Stimulated activated effector memory CD8-positive, alpha-beta T cell treated with anti-CD3 and anti-CD28 coated beads, Interleukin-12 subunit alpha, Interleukin-12 subunit beta, amount 100 ng/mL, for 72 hours (primary cell): ENCODE measurements at regions not wholly inside any gene's neighbourhood (a gene's known extent, or its start where the extent isn't known, plus 50 kb on each side); places are given as distances from the start of the nearest gene placed in this dataset.

Source experiments
- ATAC-seq: fragments of 150-1000 bp; cut with Tn5 transposase; 2 replicates; pipeline ENCODE4 v1.10.0; 2021
- DNase-seq, 2 donors: peaks; one replicate each; pipeline ENCODE4 v3.0.0; 2021 to 2022; ENCODE audit warnings: low spot score in 2 of 2
- H3K27ac Mint-ChIP-seq: one replicate; pipeline ENCODE4 v1.8.0; 2022; ENCODE audit warnings: mild to moderate bottlenecking, mixed read lengths
- H3K36me3 Mint-ChIP-seq: one replicate; pipeline ENCODE4 v1.8.0; 2022; ENCODE audit warnings: mild to moderate bottlenecking, mixed read lengths
- H3K4me1 Mint-ChIP-seq: one replicate; pipeline ENCODE4 v1.8.0; 2022; ENCODE audit warnings: mixed read lengths
- H3K4me3 Mint-ChIP-seq: one replicate; pipeline ENCODE4 v1.8.0; 2022; ENCODE audit warnings: mild to moderate bottlenecking, mixed read lengths
- H3K9me3 Mint-ChIP-seq: one replicate; pipeline ENCODE4 v1.8.0; 2022; ENCODE audit warnings: mixed read lengths

DNA sequence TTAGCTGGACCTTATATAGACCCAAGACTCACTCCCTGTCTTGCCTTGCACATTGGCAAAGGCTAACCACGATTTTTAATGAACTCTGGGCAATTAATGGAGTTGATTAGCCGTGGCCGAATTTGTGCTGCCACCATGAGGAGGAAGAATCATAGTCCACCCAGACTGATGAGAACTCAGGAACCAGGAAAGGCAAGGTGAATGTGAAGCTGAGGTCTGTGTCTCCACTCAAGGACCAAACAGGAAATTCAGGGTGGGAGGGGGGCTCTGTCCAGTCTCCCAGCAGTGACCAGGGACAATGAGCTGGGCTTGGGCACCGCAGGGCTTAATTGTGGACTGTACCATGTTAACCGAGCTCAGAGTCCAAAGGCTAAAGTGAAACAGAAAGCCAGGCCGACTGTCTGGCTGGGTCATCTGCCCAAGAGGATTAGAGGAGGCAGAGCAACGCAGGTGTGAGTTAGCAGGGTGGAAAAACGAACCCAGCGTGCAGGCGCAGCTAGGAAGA is 127.0 kb upstream of the JCAD start:
- Mint-ChIP-seq H3K9me3 (no peaks in the 10 kb centered on the region), H3K4me1 (no peaks in the 10 kb centered on the region), H3K4me3 (no peak overlapping the region), H3K36me3 (no peaks in the 10 kb centered on the region), H3K27ac (no peak overlapping the region)
- DNase-seq (no peak), ATAC-seq (no peak)

DNA sequence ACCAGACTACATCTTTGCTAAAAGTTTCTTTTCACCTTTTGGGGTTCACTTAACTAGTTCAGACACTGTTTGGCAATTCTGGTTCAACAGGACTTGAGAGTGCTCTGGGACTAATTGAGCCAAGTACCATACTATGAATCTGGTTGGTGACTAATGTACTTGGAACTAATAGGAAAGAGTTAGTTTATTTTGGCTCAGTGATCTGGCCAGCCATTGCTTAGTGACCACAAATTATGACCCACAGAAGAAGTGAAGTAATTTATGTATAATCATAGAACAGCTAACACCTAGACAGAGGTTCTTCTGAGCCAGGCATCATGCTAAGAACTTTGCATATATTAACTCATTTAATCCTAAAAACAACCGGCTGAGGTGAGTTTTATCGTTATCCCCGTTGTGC is 126.5 kb upstream of the JCAD start:
- no peaks in the 10 kb centered on the region for H3K36me3 Mint-ChIP-seq
- DNase-seq: no peak
- ATAC-seq: no peak
- H3K9me3 Mint-ChIP-seq: no peaks in the 10 kb centered on the region
- H3K4me1 Mint-ChIP-seq: no peaks in the 10 kb centered on the region
- no peak overlapping the region for H3K27ac Mint-ChIP-seq
- H3K4me3 Mint-ChIP-seq: no peak overlapping the region

DNA sequence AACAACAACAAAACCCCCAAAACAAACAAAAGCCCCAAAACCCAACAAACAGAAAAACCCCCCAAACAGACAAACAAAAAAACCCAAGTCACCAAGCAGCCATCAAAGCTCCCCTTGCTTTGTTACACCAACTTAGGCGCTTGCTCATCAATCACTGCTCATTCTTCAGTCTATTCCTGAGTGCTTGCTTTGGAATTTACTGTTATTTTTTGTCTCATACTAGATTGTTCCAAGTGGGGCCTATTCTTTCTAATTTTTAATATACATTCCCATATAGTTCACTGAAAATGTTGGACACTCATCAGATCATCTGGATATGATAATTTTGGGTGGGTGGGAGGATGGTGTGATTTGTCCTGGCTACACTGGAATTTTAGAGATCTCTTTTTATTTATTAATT is 126.0 kb upstream of the JCAD start:
- ATAC-seq (no peak), DNase-seq (no peak)
- H3K4me1 Mint-ChIP-seq: no peaks in the 10 kb centered on the region
- no peaks in the 10 kb centered on the region for H3K9me3 Mint-ChIP-seq
- no peaks in the 10 kb centered on the region for H3K36me3 Mint-ChIP-seq
- no peak overlapping the region for H3K27ac Mint-ChIP-seq
- H3K4me3 Mint-ChIP-seq: no peak overlapping the region

DNA sequence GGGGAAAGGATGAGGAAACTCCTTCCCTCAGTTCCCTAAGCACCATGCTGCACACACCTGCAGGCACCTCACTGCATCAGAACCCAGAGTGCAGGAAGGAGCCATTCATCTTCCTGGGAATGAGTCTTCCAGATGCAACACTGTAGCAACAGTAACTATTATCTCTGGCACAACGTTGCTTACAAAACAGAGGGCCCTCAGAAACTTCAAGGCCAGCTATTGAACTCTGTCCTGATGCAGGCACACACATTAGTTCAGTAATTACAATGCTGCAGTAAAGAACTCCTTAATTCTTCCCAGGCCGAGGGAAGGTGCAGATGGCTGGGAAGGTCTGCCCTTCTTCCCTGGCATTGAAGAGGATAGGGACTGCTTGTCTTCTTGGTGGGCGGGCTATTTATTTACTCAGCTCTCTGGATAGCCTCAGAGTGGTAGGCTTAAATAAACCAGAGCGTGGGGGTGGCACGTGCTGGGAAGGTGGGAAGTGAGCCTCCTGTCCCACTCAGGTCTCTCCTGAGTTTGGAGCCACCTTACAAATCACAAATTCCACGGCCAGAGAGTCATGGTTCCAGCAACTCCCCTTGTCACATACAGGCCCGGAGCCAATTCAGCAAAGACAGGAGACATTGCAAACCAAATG is 125.1 kb upstream of the JCAD start:
- Mint-ChIP-seq H3K36me3 (no peaks in the 10 kb centered on the region), H3K27ac (no peak overlapping the region), H3K4me1 (no peaks in the 10 kb centered on the region), H3K4me3 (no peak overlapping the region), H3K9me3 (no peaks in the 10 kb centered on the region)
- ATAC-seq: no peak
- no peak for DNase-seq

DNA sequence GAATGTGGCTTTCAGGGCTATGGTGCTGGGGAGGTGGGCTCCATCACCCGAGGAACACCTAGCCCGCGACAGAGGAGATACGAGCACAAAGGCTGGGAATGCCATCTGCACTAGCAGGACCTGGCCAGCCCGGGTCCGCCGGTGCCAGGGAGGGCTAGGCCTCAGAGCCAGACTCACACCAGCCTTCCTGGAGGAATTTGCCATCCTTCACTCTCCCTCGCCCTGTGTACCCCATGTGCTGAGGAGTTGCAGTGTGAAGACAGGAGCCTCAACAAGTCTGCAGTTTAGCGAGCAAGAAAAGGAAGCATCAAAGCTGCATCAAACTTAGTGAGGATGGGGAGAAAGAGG is 123.6 kb upstream of the JCAD start:
- H3K4me3 Mint-ChIP-seq: no peak overlapping the region
- no peak overlapping the region for H3K27ac Mint-ChIP-seq
- DNase-seq: no peak
- H3K4me1 Mint-ChIP-seq: no peaks in the 10 kb centered on the region
- no peaks in the 10 kb centered on the region for H3K9me3 Mint-ChIP-seq
- H3K36me3 Mint-ChIP-seq: no peaks in the 10 kb centered on the region
- no peak for ATAC-seq

DNA sequence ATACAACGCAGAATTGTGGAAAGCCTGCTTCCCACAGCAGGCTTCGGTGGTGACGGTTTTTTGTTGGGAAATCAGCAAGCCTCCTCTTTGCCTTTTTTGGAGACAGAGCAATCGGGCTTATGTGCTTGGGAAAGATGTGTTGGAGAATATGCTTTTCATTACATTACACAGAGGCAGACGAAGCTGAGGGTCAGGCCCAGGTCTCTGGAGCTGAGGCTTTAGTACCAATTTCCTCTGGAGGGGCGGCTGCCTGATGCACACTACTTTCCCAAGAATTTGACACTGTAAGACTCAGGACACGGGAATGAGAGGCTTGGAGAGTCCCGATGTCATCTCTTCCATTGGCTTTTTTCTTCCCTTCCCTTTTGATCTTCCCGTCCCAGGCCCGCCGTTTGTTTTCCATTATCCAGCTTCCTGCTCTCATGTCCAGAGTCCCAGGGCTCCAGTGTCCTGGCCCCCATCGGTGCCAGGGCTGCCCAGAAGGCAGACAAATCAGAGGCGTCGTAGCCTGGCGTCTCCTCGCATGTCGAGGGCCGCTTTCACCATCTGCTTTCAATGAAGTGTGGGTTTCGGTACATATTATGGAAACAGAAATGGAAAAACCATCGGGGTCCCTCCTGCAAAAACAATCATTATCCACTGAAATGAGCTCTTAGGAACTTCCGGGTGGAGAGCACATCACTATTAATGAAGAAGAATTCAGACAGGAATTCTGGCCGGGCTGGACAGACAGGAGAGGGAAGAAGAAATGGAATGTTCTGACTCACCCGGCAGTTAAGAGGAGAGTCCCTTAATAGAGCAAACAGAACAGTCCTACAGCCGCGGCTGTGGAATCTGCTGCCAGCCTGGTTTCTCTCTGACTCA is 123.0 kb upstream of the JCAD start:
- H3K36me3 Mint-ChIP-seq: no peaks in the 10 kb centered on the region
- ATAC-seq (no peak), DNase-seq (no peak)
- no peak overlapping the region for H3K4me3 Mint-ChIP-seq
- H3K27ac Mint-ChIP-seq: no peak overlapping the region
- no peaks in the 10 kb centered on the region for H3K4me1 Mint-ChIP-seq
- H3K9me3 Mint-ChIP-seq: no peaks in the 10 kb centered on the region

DNA sequence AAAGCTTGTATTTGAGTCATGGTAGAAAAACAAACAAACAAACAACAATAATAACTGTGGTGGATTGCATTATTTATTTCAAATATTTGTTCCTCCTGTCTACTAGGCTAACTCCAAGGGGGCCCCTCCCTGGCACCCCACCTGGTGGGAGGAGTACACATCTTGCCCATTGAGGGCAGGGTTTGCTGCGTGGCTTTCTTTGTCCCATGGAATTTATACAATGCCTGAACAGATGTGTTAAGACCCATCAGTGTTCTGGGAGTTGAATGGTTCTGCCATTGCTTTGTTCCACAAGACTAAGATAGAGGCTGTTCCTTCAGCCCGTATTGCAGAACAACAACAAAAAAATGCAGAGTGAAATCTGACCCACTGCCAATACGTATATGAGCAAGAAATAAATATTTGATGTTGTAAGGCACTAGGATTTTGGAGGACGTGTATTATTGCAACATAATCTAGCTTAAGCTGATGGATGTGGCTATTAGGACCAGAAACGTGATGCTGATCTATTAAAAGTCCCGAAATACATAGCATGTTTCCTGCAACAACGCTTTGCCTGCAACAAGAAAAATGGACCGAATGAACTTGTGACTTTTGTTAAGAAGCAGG is 119.1 kb upstream of the JCAD start:
- ATAC-seq: no peak
- no peaks in the 10 kb centered on the region for H3K36me3 Mint-ChIP-seq
- DNase-seq: no peak
- H3K4me3 Mint-ChIP-seq: no peak overlapping the region
- H3K27ac Mint-ChIP-seq: no peak overlapping the region
- H3K4me1 Mint-ChIP-seq: no peaks in the 10 kb centered on the region
- H3K9me3 Mint-ChIP-seq: no peaks in the 10 kb centered on the region

DNA sequence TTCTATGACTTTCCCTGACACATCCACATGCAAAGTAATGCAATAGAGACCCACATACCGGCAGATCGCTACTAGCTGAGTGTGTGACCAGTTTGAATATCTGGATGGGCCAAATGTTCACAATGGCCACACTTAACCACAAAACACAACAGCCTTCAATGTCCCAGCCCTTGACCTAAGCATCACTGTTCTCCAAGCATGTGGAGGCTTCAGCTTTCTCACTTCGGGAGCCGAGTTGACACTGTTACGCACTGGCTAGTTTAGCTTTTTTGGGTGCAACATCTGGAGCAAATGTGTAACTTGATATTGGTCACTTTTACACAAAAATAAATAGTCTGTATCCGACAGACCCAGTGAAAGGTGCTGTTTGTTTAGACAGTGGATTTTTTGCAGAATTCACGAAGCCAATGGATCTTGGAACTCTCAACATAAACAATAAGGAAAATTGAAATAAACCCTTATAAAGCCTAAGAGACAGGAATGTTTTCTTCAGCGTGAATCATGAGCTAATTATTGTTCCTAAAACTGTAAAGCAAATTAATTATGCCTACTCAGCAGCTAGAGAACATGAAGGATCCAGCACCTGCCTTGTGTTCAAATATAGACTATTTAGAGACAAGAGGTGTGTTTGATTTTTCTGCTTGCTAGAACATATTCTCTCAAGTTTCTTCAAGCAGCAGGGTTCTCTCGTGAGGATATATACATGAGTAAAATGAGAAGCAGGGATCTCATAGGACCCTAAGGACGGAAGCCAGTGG is 117.6 kb upstream of the JCAD start:
- ATAC-seq (no peak), DNase-seq (no peak)
- Mint-ChIP-seq H3K27ac (no peak overlapping the region), H3K4me1 (no peaks in the 10 kb centered on the region), H3K9me3 (no peaks in the 10 kb centered on the region), H3K36me3 (no peaks in the 10 kb centered on the region), H3K4me3 (no peak overlapping the region)

DNA sequence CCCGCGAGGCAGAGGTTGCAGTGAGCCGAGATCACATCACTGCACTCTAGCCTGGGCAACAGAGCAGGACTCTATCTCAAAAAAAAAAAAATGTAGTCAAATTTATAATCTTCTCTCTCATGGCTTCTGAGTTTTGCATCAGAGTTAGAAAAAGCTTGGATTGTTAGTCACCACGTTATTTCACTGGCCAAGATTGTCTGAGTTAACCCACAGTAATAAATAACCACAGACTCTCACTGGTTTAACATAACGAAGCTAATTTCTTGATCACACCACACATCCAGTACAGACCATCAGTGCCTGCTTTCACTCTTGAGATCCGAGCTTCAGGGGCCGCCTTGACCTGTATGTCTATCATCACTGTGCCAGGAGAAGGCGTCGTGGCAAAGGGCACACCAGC is 116.8 kb upstream of the JCAD start:
- Mint-ChIP-seq H3K9me3 (no peaks in the 10 kb centered on the region), H3K4me3 (no peak overlapping the region), H3K36me3 (no peaks in the 10 kb centered on the region), H3K27ac (no peak overlapping the region), H3K4me1 (no peaks in the 10 kb centered on the region)
- no peak for DNase-seq
- no peak for ATAC-seq

DNA sequence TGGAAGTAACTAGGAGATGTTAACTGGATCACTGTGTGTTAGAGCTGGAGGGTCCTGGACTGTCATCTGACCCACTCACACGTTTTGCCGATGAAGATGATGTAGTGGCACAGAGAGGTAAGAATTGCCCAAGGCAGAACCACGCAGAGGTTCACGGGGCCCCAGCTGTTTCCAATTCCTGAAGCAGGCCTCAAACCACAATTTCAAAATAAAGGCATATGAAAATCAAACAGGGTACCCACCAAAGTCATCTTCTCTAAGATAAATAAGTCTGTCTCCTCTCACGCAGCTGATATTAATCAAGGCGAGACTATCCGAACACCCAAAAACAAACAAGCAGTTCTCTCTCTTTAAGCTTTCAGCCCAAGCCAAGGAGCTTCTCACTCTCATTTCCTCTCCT is 113.3 kb upstream of the JCAD start:
- H3K36me3 Mint-ChIP-seq: no peaks in the 10 kb centered on the region
- H3K4me3 Mint-ChIP-seq: no peak overlapping the region
- ATAC-seq (no peak), DNase-seq (no peak)
- H3K4me1 Mint-ChIP-seq: no peaks in the 10 kb centered on the region
- no peak overlapping the region for H3K27ac Mint-ChIP-seq
- H3K9me3 Mint-ChIP-seq: no peaks in the 10 kb centered on the region

DNA sequence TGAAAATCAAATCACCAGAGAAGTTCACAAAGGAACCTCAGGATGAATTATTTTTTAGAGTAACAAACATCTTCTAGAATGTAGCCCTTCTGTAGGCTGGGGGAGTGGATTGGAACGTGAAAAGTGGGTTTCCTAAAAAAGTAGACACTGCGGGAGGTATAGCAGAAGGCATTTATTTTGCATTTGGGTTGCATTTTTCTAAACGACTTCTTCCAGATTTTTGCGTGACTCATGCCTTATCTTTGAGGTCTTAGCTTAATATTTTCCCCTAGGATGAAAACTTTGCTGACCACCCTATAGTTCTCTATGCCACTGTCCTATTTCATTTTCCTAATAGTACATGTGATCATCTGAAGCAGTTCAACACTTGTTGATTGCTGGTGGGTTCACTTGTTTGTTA is 112.7 kb upstream of the JCAD start:
- DNase-seq (no peak), ATAC-seq (no peak)
- Mint-ChIP-seq H3K9me3 (no peaks in the 10 kb centered on the region), H3K4me3 (no peak overlapping the region), H3K27ac (no peak overlapping the region), H3K36me3 (no peaks in the 10 kb centered on the region), H3K4me1 (no peaks in the 10 kb centered on the region)

DNA sequence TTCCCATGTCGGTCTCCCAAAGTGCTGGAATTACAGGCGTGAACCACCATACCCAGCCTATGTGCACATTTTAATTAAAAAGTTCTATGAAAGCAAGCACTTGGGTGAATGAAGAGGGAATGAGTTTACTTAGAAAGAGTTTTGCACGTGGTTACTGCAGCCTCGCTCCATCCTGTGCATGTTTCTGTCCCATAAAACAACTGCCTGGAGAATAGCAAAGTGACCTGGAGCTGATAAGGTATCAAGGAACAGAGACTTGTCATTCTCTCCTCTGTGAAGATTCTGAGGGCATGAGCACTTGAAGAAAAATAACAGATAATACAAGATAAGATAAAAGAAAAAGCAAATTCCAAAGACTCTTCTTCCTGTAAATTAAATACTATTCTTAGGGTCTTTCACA is 112.2 kb upstream of the JCAD start:
- H3K36me3 Mint-ChIP-seq: no peaks in the 10 kb centered on the region
- H3K4me1 Mint-ChIP-seq: no peaks in the 10 kb centered on the region
- DNase-seq (no peak), ATAC-seq (no peak)
- H3K27ac Mint-ChIP-seq: no peak overlapping the region
- H3K4me3 Mint-ChIP-seq: no peak overlapping the region
- no peaks in the 10 kb centered on the region for H3K9me3 Mint-ChIP-seq

DNA sequence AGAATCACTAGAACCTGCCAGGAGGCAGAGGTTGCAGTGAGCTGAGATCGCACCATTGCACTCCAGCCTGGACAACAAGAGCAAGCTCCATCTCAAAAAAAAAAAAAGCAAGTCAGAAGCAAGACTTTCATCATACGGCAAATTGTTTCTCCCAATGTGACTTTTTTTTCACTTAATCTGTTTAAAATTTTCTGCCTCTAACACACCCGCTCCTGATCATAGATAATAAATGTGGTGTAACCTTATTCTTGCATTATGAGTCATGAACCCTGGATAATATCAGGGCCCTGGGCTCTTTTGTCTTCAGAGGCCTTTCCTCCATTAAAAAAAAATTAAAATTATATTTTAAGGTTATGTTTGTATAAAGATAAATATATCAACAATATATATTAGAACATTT is 111.4 kb upstream of the JCAD start:
- DNase-seq (no peak), ATAC-seq (no peak)
- H3K4me1 Mint-ChIP-seq: no peaks in the 10 kb centered on the region
- no peaks in the 10 kb centered on the region for H3K9me3 Mint-ChIP-seq
- H3K27ac Mint-ChIP-seq: no peak overlapping the region
- no peaks in the 10 kb centered on the region for H3K36me3 Mint-ChIP-seq
- H3K4me3 Mint-ChIP-seq: no peak overlapping the region

DNA sequence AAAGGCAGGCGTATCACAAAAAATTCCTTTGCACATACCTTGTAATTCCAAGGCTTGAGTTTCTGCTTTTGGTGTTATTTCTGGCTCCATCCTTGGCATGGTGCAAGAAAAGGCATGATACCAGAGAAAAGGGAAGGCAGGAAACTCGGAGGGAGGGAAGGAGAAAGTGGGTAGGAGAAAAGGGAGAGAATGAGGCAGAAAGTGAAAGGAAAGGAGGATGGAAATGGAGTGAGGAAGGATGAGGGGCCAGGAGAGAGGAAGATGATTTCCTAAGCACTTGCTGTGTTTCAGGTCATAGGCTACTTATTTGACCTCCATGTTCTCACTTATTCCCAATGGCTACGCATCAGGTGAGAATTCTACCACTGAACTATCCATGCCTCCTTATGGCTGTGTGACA is 110.8 kb upstream of the JCAD start:
- no peak overlapping the region for H3K4me3 Mint-ChIP-seq

DNA sequence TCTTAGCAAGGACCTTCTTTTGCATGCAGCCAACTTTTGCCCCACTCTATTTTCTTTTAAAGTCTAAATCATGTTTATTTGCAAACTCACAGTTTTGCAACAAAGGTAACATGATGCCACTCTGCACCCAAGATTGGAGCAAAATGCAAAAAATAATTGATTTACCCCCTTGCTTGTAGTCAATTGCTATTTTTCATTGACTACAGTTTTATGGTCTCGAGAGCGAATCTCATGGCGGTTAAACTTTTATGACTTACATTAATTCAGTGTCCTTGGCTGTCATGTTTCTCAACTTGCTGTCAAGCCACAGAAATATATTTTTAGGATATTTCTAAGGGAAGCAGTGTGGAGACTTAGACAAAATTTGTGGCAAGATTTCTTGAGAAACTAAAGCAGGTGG is 110.0 kb upstream of the JCAD start:
- H3K4me3 Mint-ChIP-seq: no peak overlapping the region
- DNase-seq: no peak
- H3K36me3 Mint-ChIP-seq: no peaks in the 10 kb centered on the region
- H3K27ac Mint-ChIP-seq: no peak overlapping the region
- no peak for ATAC-seq
- H3K9me3 Mint-ChIP-seq: no peaks in the 10 kb centered on the region
- H3K4me1 Mint-ChIP-seq: no peaks in the 10 kb centered on the region

More for the DNA sequence above, 110.8 kb upstream of the JCAD start:
- Mint-ChIP-seq H3K36me3 (no peaks in the 10 kb centered on the region), H3K9me3 (no peaks in the 10 kb centered on the region), H3K27ac (no peak overlapping the region), H3K4me1 (no peaks in the 10 kb centered on the region)
- ATAC-seq (no peak), DNase-seq (no peak)
